ENCODE measurements at regions not wholly inside any gene's neighbourhood (a gene's known extent, or its start where the extent isn't known, plus 50 kb on each side); places are given as distances from the start of the nearest gene placed in this dataset.

- H3K27ac Mint-ChIP-seq: no peak overlapping the region
- no peak overlapping the region for H3K27ac ChIP-seq (ENCODE audit: low read depth in 1 of 2, low read length in 2 of 2)
- TF ChIP-seq CTCF (IDR thresholded peaks at IDR 0.05): no peak
- H3K27me3 ChIP-seq (ENCODE audit: control insufficient read depth in 2 of 2, insufficient read depth in 2 of 2, low read length in 2 of 2): no peaks in the 10 kb centered on the region
- no peak overlapping the region for H3K4me3 ChIP-seq (replicated peaks in 1 of 3; ENCODE audit: low read depth in 2 of 3, low read length in 3 of 3)
- H3K36me3 ChIP-seq (replicated peaks in 1 of 2; ENCODE audit: control insufficient read depth in 1 of 2, insufficient read depth in 2 of 2, low read length in 2 of 2): no peaks in the 10 kb centered on the region
- 79% methylated on average over 2 of the region's 4 CpGs for WGBS (ENCODE audit: insufficient coverage)
- H3K79me2 ChIP-seq (ENCODE audit: insufficient read depth, low read length): no peaks in the 10 kb centered on the region
- H2AFZ ChIP-seq (ENCODE audit: insufficient read depth, low read depth, low read length, poor library complexity, severe bottlenecking): no peak overlapping the region
- H4K20me1 ChIP-seq (ENCODE audit: insufficient read depth, low read length): no peaks in the 10 kb centered on the region
- H3K4me2 ChIP-seq (replicated peaks; ENCODE audit: extremely low read depth, low read length, poor library complexity, severe bottlenecking): no peak overlapping the region
- no peak overlapping the region for H3K9ac ChIP-seq (ENCODE audit: insufficient read depth, low read length, poor library complexity, severe bottlenecking)
- H3K27me3 Mint-ChIP-seq (ENCODE audit: low read depth in 3 of 3): no peaks in the 10 kb centered on the region
- no peaks in the 10 kb centered on the region for H3K9me3 ChIP-seq (replicated peaks in 1 of 2; ENCODE audit: control insufficient read depth in 1 of 2, insufficient read depth in 1 of 2, low read length in 2 of 2)
- H3K9me3 Mint-ChIP-seq: peaks cover 0 to 10% (median 2%) of the 10 kb centered on the region in 7 donors
- H3K36me3 Mint-ChIP-seq: no peaks in the 10 kb centered on the region
- no peaks in the 10 kb centered on the region for H3K4me1 ChIP-seq (ENCODE audit: control insufficient read depth in 1 of 2, insufficient read depth in 2 of 2, low read length in 2 of 2)
- no peaks in the 10 kb centered on the region for H3K4me1 Mint-ChIP-seq
- H3K4me3 Mint-ChIP-seq: no peak overlapping the region
- intact Hi-C loops (cut with micrococcal nuclease): no loop called here
- DNase-seq: no peak
Measured at GRCh38 chr11:96785073-96785472, 395.3 kb downstream of the JRKL start.

GRCh38 chr11:96794152-96794551 is 404.3 kb downstream of the JRKL start:
- H3K27ac ChIP-seq (ENCODE audit: low read depth in 1 of 2, low read length in 2 of 2): no peak overlapping the region
- H3K9ac ChIP-seq (ENCODE audit: insufficient read depth, low read length, poor library complexity, severe bottlenecking): no peak overlapping the region
- H3K9me3 ChIP-seq (replicated peaks in 1 of 2; ENCODE audit: control insufficient read depth in 1 of 2, insufficient read depth in 1 of 2, low read length in 2 of 2): peaks cover 3 to 7% of the 10 kb centered on the region in 2 donors
- H4K20me1 ChIP-seq (ENCODE audit: insufficient read depth, low read length): no peaks in the 10 kb centered on the region
- no peak overlapping the region for H3K4me2 ChIP-seq (replicated peaks; ENCODE audit: extremely low read depth, low read length, poor library complexity, severe bottlenecking)
- TF ChIP-seq CTCF (IDR thresholded peaks at IDR 0.05): no peak
- Mint-ChIP-seq H3K9me3 (peaks cover 2 to 10% (median 6%) of the 10 kb centered on the region in 7 donors), H3K4me1 (no peaks in the 10 kb centered on the region), H3K27me3 (ENCODE audit: low read depth in 3 of 3) (no peaks in the 10 kb centered on the region), H3K36me3 (no peaks in the 10 kb centered on the region), H3K4me3 (no peak overlapping the region), H3K27ac (no peak overlapping the region)
- intact Hi-C loops (cut with micrococcal nuclease): no loop called here
- H3K27me3 ChIP-seq (ENCODE audit: control insufficient read depth in 2 of 2, insufficient read depth in 2 of 2, low read length in 2 of 2): no peaks in the 10 kb centered on the region
- DNase-seq: no peak
- no peak overlapping the region for H2AFZ ChIP-seq (ENCODE audit: insufficient read depth, low read depth, low read length, poor library complexity, severe bottlenecking)
- H3K36me3 ChIP-seq (replicated peaks in 1 of 2; ENCODE audit: control insufficient read depth in 1 of 2, insufficient read depth in 2 of 2, low read length in 2 of 2): no peaks in the 10 kb centered on the region
- no peaks in the 10 kb centered on the region for H3K79me2 ChIP-seq (ENCODE audit: insufficient read depth, low read length)
- H3K4me1 ChIP-seq (ENCODE audit: control insufficient read depth in 1 of 2, insufficient read depth in 2 of 2, low read length in 2 of 2): no peaks in the 10 kb centered on the region
- no CpG with 5 or more reads among the region's 2 CpGs for WGBS (ENCODE audit: insufficient coverage)
- H3K4me3 ChIP-seq (replicated peaks in 1 of 3; ENCODE audit: low read depth in 2 of 3, low read length in 3 of 3): no peak overlapping the region

Data from CD14-positive monocyte (primary cell).